ENCODE measurements at regions not wholly inside any gene's neighbourhood (a gene's known extent, or its start where the extent isn't known, plus 50 kb on each side); places are given as distances from the start of the nearest gene placed in this dataset.

- Histone ChIP-seq H3K4me1 (no peaks in the 10 kb centered on the region), H3K27me3 (ENCODE audit: low read depth) (no peaks in the 10 kb centered on the region), H3K9me3 (peaks cover 7% of the 10 kb centered on the region), H3K36me3 (no peaks in the 10 kb centered on the region), H3K4me3 (no peak overlapping the region), H3K27ac (no peak overlapping the region)
- no peak for ATAC-seq
- intact Hi-C loops (cut with DNase I): no loop called here
- no peak for TF ChIP-seq CTCF (IDR thresholded peaks at IDR 0.05)
- DNase-seq: no peak
These were observed 345.5 kb upstream of the C1orf87 start for GRCh38 chr1:60419023-60419422.

- intact Hi-C loops (cut with DNase I): no loop called here
- ATAC-seq (no peak), DNase-seq (no peak)
- Histone ChIP-seq H3K27me3 (ENCODE audit: low read depth) (no peaks in the 10 kb centered on the region), H3K4me1 (no peaks in the 10 kb centered on the region), H3K36me3 (no peaks in the 10 kb centered on the region), H3K27ac (no peak overlapping the region), H3K4me3 (no peak overlapping the region), H3K9me3 (no peaks in the 10 kb centered on the region)
- no peak for TF ChIP-seq CTCF (IDR thresholded peaks at IDR 0.05)
These were observed 342.1 kb upstream of the C1orf87 start for GRCh38 chr1:60415696-60416095.

- intact Hi-C loops (cut with DNase I): no loop called here
- DNase-seq: no peak
- Histone ChIP-seq H3K27me3 (ENCODE audit: low read depth) (no peaks in the 10 kb centered on the region), H3K4me1 (no peaks in the 10 kb centered on the region), H3K4me3 (no peak overlapping the region), H3K36me3 (no peaks in the 10 kb centered on the region), H3K9me3 (no peaks in the 10 kb centered on the region), H3K27ac (no peak overlapping the region)
- no peak for TF ChIP-seq CTCF (IDR thresholded peaks at IDR 0.05)
- ATAC-seq: no peak
These were observed 339.5 kb upstream of the C1orf87 start for GRCh38 chr1:60413091-60413490.

- no peak for ATAC-seq
- Histone ChIP-seq H3K9me3 (no peaks in the 10 kb centered on the region), H3K36me3 (no peaks in the 10 kb centered on the region), H3K4me1 (no peaks in the 10 kb centered on the region), H3K27me3 (ENCODE audit: low read depth) (no peaks in the 10 kb centered on the region), H3K27ac (no peak overlapping the region), H3K4me3 (no peak overlapping the region)
- intact Hi-C loops (cut with DNase I): no loop called here
- no peak for DNase-seq
- TF ChIP-seq CTCF (IDR thresholded peaks at IDR 0.05): no peak
These were observed 338.0 kb upstream of the C1orf87 start for GRCh38 chr1:60411591-60411990.

- Histone ChIP-seq H3K36me3 (no peaks in the 10 kb centered on the region), H3K27me3 (ENCODE audit: low read depth) (no peaks in the 10 kb centered on the region), H3K9me3 (no peaks in the 10 kb centered on the region), H3K27ac (no peak overlapping the region), H3K4me1 (no peaks in the 10 kb centered on the region), H3K4me3 (no peak overlapping the region)
- ATAC-seq: no peak
- no peak for TF ChIP-seq CTCF (IDR thresholded peaks at IDR 0.05)
- DNase-seq: no peak
- intact Hi-C loops (cut with DNase I): no loop called here
These were observed 329.2 kb upstream of the C1orf87 start for GRCh38 chr1:60402816-60403215.

GRCh38 chr1:60402216-60402615 lies 328.6 kb upstream of the C1orf87 start:
- intact Hi-C loops (cut with DNase I): no loop called here
- TF ChIP-seq CTCF (IDR thresholded peaks at IDR 0.05): no peak
- Histone ChIP-seq H3K4me3 (no peak overlapping the region), H3K9me3 (no peaks in the 10 kb centered on the region), H3K27me3 (ENCODE audit: low read depth) (no peaks in the 10 kb centered on the region), H3K36me3 (no peaks in the 10 kb centered on the region), H3K27ac (no peak overlapping the region), H3K4me1 (no peaks in the 10 kb centered on the region)
- ATAC-seq: no peak
- DNase-seq: no peak
